IPS DF 4.7 (cell line): ENCODE measurements at regions not wholly inside any gene's neighbourhood (a gene's known extent, or its start where the extent isn't known, plus 50 kb on each side); places are given as distances from the start of the nearest gene placed in this dataset.
"Not testable (repeated sequence)": the region's sequence is repeated elsewhere in the genome, so short reads cannot be mapped to it uniquely, and the experiment has no call there.

Experiments
- DNase-seq: peaks from one replicate; pipeline ENCODE4 v3.0.0-alpha.2; 2013; ENCODE audit warnings: low spot score; ENCODE audit errors: extremely low read depth

GRCh38 chr5:5767286-5767928, 344.9 kb downstream of the ICE1 start:
- DNase-seq, result no peak

- DNase-seq, result no peak
These were observed 342.8 kb downstream of the ICE1 start for GRCh38 chr5:5765066-5765850.

GRCh38 chr5:5764246-5764645, 341.8 kb downstream of the ICE1 start:
- no peak for DNase-seq

- no peak for DNase-seq
These were observed 334.3 kb downstream of the ICE1 start for GRCh38 chr5:5756762-5757161.

- DNase-seq, result no peak
These were observed 333.4 kb downstream of the ICE1 start for GRCh38 chr5:5755888-5756287.

GRCh38 chr5:5752844-5753243, 330.4 kb downstream of the ICE1 start:
- DNase-seq, result no peak

GRCh38 chr5:5751987-5752386, 329.5 kb downstream of the ICE1 start:
- no peak for DNase-seq

GRCh38 chr5:5751498-5751897, 329.0 kb downstream of the ICE1 start:
- DNase-seq, result no peak

- DNase-seq, result no peak
These were observed 318.9 kb downstream of the ICE1 start for GRCh38 chr5:5741418-5741817.

- no peak for DNase-seq
These were observed 317.0 kb downstream of the ICE1 start for GRCh38 chr5:5739490-5739945.

- DNase-seq, result no peak
These were observed 316.5 kb downstream of the ICE1 start for GRCh38 chr5:5738797-5739489.

- no peak for DNase-seq
These were observed 313.5 kb downstream of the ICE1 start for GRCh38 chr5:5736007-5736406.

GRCh38 chr5:5733058-5733457, 310.6 kb downstream of the ICE1 start:
- not testable (repeated sequence) for DNase-seq

- DNase-seq, result no peak
These were observed 303.9 kb downstream of the ICE1 start for GRCh38 chr5:5726401-5726800.

GRCh38 chr5:5721881-5722280, 299.4 kb downstream of the ICE1 start:
- DNase-seq, result no peak

GRCh38 chr5:5719292-5719691, 296.8 kb downstream of the ICE1 start:
- no peak for DNase-seq

- no peak for DNase-seq
These were observed 294.2 kb downstream of the ICE1 start for GRCh38 chr5:5716665-5717064.

- no peak for DNase-seq
These were observed 289.1 kb downstream of the ICE1 start for GRCh38 chr5:5711592-5711991.

- DNase-seq, result no peak
These were observed 288.6 kb downstream of the ICE1 start for GRCh38 chr5:5711112-5711511.

- DNase-seq, result no peak
These were observed 288.0 kb downstream of the ICE1 start for GRCh38 chr5:5710471-5710870.

- no peak for DNase-seq
These were observed 286.0 kb downstream of the ICE1 start for GRCh38 chr5:5708367-5708919.

GRCh38 chr5:5705010-5705409, 282.5 kb downstream of the ICE1 start:
- DNase-seq, result no peak
